SU-DHL-6 (cell line): ENCODE measurements at regions not wholly inside any gene's neighbourhood (a gene's known extent, or its start where the extent isn't known, plus 50 kb on each side); places are given as distances from the start of the nearest gene placed in this dataset.

Source experiments
- H2AFZ ChIP-seq: fragments of 200-600 bp; sonication (generic); 2 replicates; pipeline ENCODE4 v1.6.1; 2014; ENCODE audit warnings: low read depth, mild to moderate bottlenecking, moderate library complexity, mixed read lengths, antibody characterized with exemption, low read length; ENCODE audit not compliant: severe bottlenecking
- H3F3A ChIP-seq: fragments of 200-600 bp; shearing (Covaris generic); 2 replicates; pipeline ENCODE4 v1.6.0; 2016; ENCODE audit warnings: antibody characterized with exemption, mild to moderate bottlenecking; ENCODE audit not compliant: insufficient read depth
- H3K27ac ChIP-seq: fragments of 200-600 bp; sonication (generic); 2 replicates; pipeline ENCODE4 v1.5.1; 2016; ENCODE audit warnings: low read depth, mild to moderate bottlenecking, low read length, moderate library complexity, mixed read lengths
- H3K27me3 ChIP-seq: fragments of 200-600 bp; sonication (generic), shearing (Covaris generic); 2 replicates; pipeline ENCODE4 v1.6.0; 2014; ENCODE audit warnings: mild to moderate bottlenecking, low read length
- H3K36me3 ChIP-seq: fragments of 200-600 bp; sonication (generic); 2 replicates; pipeline ENCODE4 v1.6.1; 2014; ENCODE audit warnings: mild to moderate bottlenecking, low read length, mixed read lengths
- H3K4me2 ChIP-seq: fragments of 300-600, 200-600 bp; shearing (Covaris generic), sonication (generic); 2 replicates; pipeline ENCODE4 v1.6.0; 2014; ENCODE audit warnings: low read length, low read depth, mild to moderate bottlenecking; ENCODE audit not compliant: poor library complexity, severe bottlenecking
- H3K4me3 ChIP-seq: fragments of 200-600 bp; sonication (generic); 2 replicates; pipeline ENCODE4 v1.5.1; 2014; ENCODE audit warnings: antibody characterized with exemption, low read length, mild to moderate bottlenecking, mixed read lengths; ENCODE audit not compliant: insufficient read depth, poor library complexity, severe bottlenecking
- H3K79me2 ChIP-seq: fragments of 200-600 bp; sonication (generic); 2 replicates; pipeline ENCODE4 v1.6.1; 2014; ENCODE audit warnings: mild to moderate bottlenecking, low read length, moderate library complexity; ENCODE audit not compliant: insufficient read depth
- H3K9ac ChIP-seq: fragments of 200-600 bp; sonication (generic); 2 replicates; pipeline ENCODE4 v1.7.0; 2014; ENCODE audit warnings: mild to moderate bottlenecking, low read length
- H3K9me2 ChIP-seq: fragments of 200-600 bp; sonication (generic); replicated peaks from 2 replicates; pipeline ENCODE4 v1.6.1; 2014; ENCODE audit warnings: low read length; ENCODE audit not compliant: insufficient read depth
- H3K9me3 ChIP-seq: fragments of 200-600 bp; sonication (generic); 2 replicates; pipeline ENCODE4 v1.6.1; 2014; ENCODE audit warnings: low read length, mixed read lengths; ENCODE audit not compliant: insufficient read depth
- H4K20me1 ChIP-seq: fragments of 200-600 bp; sonication (generic); 2 replicates; pipeline ENCODE4 v1.6.1; 2014; ENCODE audit warnings: low read depth, mild to moderate bottlenecking, antibody characterized with exemption, low read length, moderate library complexity, mixed read lengths
- EZH2phosphoT487 ChIP-seq: fragments of 200-600 bp; sonication (generic), shearing (Covaris generic); conservative IDR thresholded peaks from 2 replicates; pipeline ENCODE4 v1.6.1; 2018; ENCODE audit warnings: mild to moderate bottlenecking, antibody characterized with exemption, low read length, moderate library complexity, mixed read lengths
- TF ChIP-seq, protein P1 (sequence below): fragments of 200-600 bp; sonication (generic); IDR thresholded peaks from one replicate; pipeline ENCODE4 v1.5.1; 2017; ENCODE audit warnings: antibody characterized with exemption, mild to moderate bottlenecking, low read length, moderate library complexity; ENCODE audit not compliant: insufficient read depth, poor library complexity, severe bottlenecking

DNA sequence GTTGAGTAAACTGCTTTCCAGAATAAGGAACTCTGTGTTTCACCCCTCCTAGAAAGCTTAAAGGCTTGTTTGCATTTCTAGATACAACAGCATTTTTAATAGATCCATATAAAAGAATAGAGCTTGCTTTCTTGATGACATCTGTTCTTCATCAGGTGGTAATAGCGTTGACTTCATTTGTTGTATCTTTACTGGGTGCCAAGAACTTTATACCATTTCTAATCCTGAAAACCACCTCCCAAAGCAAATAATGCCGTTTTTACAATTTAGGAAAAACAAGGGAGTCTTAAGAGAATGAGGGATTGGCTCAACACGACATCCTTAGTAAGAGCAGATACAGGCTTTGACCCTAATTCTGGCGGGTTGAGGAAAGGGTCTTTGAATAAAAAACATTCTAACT, 993.4 kb downstream of the TYW1 start:
- no peak overlapping the region for H3K4me2 ChIP-seq
- H3K36me3 ChIP-seq, result no peaks in the 10 kb centered on the region
- H3K27ac ChIP-seq, result no peak overlapping the region
- H3K79me2 ChIP-seq, result no peaks in the 10 kb centered on the region
- no peak overlapping the region for H3K4me3 ChIP-seq
- no peaks in the 10 kb centered on the region for H3F3A ChIP-seq
- H4K20me1 ChIP-seq, result no peaks in the 10 kb centered on the region
- peaks cover 3% of the 10 kb centered on the region; the same call in 1 of the 2 replicates for H3K27me3 ChIP-seq
- no peaks in the 10 kb centered on the region for H3K9me3 ChIP-seq
- no peaks in the 10 kb centered on the region for H3K9me2 ChIP-seq
- TF ChIP-seq EZH2phosphoT487, result no peak
- TF ChIP-seq, protein P1, sequence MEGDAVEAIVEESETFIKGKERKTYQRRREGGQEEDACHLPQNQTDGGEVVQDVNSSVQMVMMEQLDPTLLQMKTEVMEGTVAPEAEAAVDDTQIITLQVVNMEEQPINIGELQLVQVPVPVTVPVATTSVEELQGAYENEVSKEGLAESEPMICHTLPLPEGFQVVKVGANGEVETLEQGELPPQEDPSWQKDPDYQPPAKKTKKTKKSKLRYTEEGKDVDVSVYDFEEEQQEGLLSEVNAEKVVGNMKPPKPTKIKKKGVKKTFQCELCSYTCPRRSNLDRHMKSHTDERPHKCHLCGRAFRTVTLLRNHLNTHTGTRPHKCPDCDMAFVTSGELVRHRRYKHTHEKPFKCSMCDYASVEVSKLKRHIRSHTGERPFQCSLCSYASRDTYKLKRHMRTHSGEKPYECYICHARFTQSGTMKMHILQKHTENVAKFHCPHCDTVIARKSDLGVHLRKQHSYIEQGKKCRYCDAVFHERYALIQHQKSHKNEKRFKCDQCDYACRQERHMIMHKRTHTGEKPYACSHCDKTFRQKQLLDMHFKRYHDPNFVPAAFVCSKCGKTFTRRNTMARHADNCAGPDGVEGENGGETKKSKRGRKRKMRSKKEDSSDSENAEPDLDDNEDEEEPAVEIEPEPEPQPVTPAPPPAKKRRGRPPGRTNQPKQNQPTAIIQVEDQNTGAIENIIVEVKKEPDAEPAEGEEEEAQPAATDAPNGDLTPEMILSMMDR, result no peak
- no peak overlapping the region for H2AFZ ChIP-seq
- no peak overlapping the region for H3K9ac ChIP-seq

DNA sequence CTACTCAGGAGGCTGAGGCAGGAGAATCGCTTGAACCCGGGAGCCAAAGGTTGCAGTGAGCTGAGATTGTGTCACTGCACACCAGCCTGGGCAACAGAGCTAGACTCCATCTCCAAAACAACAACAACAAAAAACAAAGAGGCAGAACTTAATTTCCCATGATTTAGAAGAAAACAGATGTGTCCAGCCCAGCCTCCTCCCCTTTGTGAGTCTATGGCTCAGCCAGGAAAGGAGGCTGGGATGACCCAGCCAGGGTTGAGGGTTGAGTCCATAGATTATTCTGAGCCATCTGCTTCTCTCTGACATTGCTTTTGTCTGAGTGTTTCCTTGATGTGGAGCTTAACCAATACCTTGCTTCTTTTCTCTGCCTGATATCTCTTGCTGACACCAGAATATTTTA, 994.1 kb downstream of the TYW1 start:
- H3K27ac ChIP-seq, result no peak overlapping the region
- no peaks in the 10 kb centered on the region for H4K20me1 ChIP-seq
- H3F3A ChIP-seq, result no peaks in the 10 kb centered on the region
- no peak overlapping the region for H3K9ac ChIP-seq
- no peak overlapping the region for H3K4me3 ChIP-seq
- H3K4me2 ChIP-seq, result no peak overlapping the region
- no peaks in the 10 kb centered on the region for H3K9me3 ChIP-seq
- H3K9me2 ChIP-seq, result no peaks in the 10 kb centered on the region
- no peaks in the 10 kb centered on the region for H3K36me3 ChIP-seq
- no peak overlapping the region for H2AFZ ChIP-seq
- TF ChIP-seq, protein P1, result no peak
- no peak for TF ChIP-seq EZH2phosphoT487
- H3K79me2 ChIP-seq, result no peaks in the 10 kb centered on the region
- peaks cover 3% of the 10 kb centered on the region; the same call in 1 of the 2 replicates for H3K27me3 ChIP-seq

DNA sequence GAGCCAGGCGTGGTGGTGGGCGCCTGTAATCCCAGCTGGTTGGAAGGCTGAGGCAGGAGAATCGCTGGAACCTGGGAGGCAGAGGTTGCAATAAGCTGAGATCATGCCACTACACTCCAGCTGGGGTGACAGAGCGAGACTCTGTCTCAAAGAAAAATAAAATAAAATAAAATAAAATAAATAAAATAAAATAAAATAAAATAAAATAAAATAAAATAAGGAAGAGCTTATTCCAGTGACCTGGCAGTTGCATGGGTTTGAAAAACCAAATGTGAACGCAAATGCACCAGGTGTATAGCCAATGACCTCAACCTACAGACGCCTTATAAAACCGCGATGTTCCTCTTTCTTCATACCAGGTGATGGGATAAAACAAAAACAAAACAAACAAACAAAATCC, 995.7 kb downstream of the TYW1 start:
- H3K27me3 ChIP-seq, result peaks cover 3% of the 10 kb centered on the region; the same call in 1 of the 2 replicates
- H3K9me3 ChIP-seq, result no peaks in the 10 kb centered on the region
- H3K9me2 ChIP-seq, result no peaks in the 10 kb centered on the region
- no peaks in the 10 kb centered on the region for H3K36me3 ChIP-seq
- H3K9ac ChIP-seq, result no peak overlapping the region
- TF ChIP-seq, protein P1, result no peak
- TF ChIP-seq EZH2phosphoT487, result no peak
- H3K4me2 ChIP-seq, result no peak overlapping the region
- H3K27ac ChIP-seq, result no peak overlapping the region
- H3K79me2 ChIP-seq, result no peaks in the 10 kb centered on the region
- H4K20me1 ChIP-seq, result no peaks in the 10 kb centered on the region
- H2AFZ ChIP-seq, result no peak overlapping the region
- H3K4me3 ChIP-seq, result no peak overlapping the region
- no peaks in the 10 kb centered on the region for H3F3A ChIP-seq

DNA sequence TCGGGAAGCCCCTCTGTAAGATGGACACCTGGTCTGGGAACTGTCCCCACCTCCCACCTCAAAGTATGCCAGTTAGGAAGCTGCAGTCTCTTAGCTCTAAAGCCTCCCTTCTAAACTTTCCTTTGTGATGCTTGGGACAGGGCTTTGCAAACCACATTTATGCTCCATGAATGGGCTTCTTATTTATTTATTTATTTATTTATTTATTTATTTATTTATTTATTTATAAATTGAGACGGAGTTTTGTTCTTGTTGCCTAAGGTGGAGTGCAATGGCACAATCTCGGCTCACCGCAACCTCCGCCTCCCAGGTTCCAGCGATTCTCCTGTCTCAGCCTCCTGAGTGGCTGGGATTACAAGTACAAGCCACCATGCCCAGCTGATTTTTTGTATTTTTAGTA, 1009.4 kb downstream of the TYW1 start:
- H2AFZ ChIP-seq, result no peak overlapping the region
- no peak overlapping the region for H3K27ac ChIP-seq
- no peak for TF ChIP-seq EZH2phosphoT487
- TF ChIP-seq, protein P1, result no peak

More for the DNA sequence above, 1009.4 kb downstream of the TYW1 start:
- H4K20me1 ChIP-seq, result no peaks in the 10 kb centered on the region
- H3K9ac ChIP-seq, result no peak overlapping the region
- no peaks in the 10 kb centered on the region for H3K36me3 ChIP-seq
- H3K9me2 ChIP-seq, result no peaks in the 10 kb centered on the region
- no peak overlapping the region for H3K4me2 ChIP-seq
- no peaks in the 10 kb centered on the region for H3F3A ChIP-seq
- H3K27me3 ChIP-seq, result no peaks in the 10 kb centered on the region; the same call in 1 of the 2 replicates
- no peaks in the 10 kb centered on the region for H3K79me2 ChIP-seq
- no peak overlapping the region for H3K4me3 ChIP-seq
- H3K9me3 ChIP-seq, result no peaks in the 10 kb centered on the region
